ENCODE measurements at regions not wholly inside any gene's neighbourhood (a gene's known extent, or its start where the extent isn't known, plus 50 kb on each side); places are given as distances from the start of the nearest gene placed in this dataset.

- TF ChIP-seq POLR2A (IDR thresholded peaks at IDR 0.05) (no peak), CTCF (IDR thresholded peaks at IDR 0.05) (no peak)
- no peak for ATAC-seq
- no peaks in the 10 kb centered on the region for H3K4me1 ChIP-seq
- intact Hi-C loops (cut with DNase I) = no loop called here
- H3K27me3 ChIP-seq = no peaks in the 10 kb centered on the region
- WGBS, 2 donors = 15 to 23% methylated on average over 3 of the region's 3 CpGs
- no peaks in the 10 kb centered on the region for H3K36me3 ChIP-seq (replicated peaks in 1 of 2; ENCODE audit: insufficient read depth in 1 of 2, low read depth in 2 of 2)
- H3K27ac ChIP-seq = no peak overlapping the region
- H3K9me3 ChIP-seq = no peaks in the 10 kb centered on the region
- H3K4me3 ChIP-seq = no peak overlapping the region
- no peak for DNase-seq
Observed at GRCh38 chr6:84361372-84362192, 134.1 kb upstream of the CEP162 start.

DNA sequence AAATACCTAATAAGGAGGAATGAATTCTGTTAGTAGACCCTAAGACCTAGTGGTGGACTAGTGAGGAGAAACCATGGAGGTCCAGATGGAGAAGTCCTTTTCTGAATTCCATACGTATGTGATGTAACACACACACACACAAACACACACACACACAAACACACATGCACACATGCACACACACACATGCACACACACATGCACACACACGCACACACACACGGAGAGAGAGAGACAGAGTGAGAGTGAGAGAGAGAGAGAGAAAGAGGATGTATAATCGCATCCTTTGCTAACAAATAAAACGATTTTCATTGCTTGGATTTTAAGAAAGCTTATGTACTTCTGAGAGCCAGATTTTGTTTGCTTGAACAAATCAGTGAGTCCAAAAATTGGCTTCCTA is 132.6 kb upstream of the CEP162 start:
- Histone ChIP-seq H3K27me3 (no peaks in the 10 kb centered on the region), H3K9me3 (no peaks in the 10 kb centered on the region), H3K4me3 (no peak overlapping the region), H3K4me1 (no peaks in the 10 kb centered on the region), H3K27ac (no peak overlapping the region), H3K36me3 (replicated peaks in 1 of 2; ENCODE audit: insufficient read depth in 1 of 2, low read depth in 2 of 2) (no peaks in the 10 kb centered on the region)
- 57 to 60% methylated on average over 5 of the region's 5 CpGs for WGBS, 2 donors
- intact Hi-C loops (cut with DNase I) = no loop called here
- no peak for TF ChIP-seq POLR2A (IDR thresholded peaks at IDR 0.05)
- no peak for TF ChIP-seq CTCF (IDR thresholded peaks at IDR 0.05)
- ATAC-seq (no peak), DNase-seq (no peak)

DNA sequence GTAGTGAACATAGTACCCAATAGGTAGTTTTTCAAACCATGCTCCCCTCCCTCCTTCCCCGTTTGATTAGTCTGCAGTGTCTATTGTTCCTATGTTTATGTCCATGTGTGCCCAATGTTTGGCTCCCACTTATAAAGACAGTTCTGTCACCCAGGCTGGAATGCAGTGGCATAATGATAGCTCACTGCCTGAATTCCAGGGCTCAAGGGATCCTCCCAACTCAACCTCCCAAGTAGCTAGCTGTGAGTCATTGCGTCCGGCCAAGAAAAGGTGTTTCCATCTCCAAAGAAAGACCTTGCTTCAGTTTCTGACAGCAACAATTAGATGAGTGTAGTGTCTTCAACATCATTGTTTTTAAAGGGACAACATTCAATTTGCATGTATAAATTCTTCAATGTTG is 131.1 kb upstream of the CEP162 start:
- TF ChIP-seq POLR2A (IDR thresholded peaks at IDR 0.05) (no peak), CTCF (IDR thresholded peaks at IDR 0.05) (no peak)
- WGBS, 2 donors = 61 to 79% methylated on average over 3 of the region's 3 CpGs
- no peak overlapping the region for H3K4me3 ChIP-seq
- no peaks in the 10 kb centered on the region for H3K9me3 ChIP-seq
- no peak overlapping the region for H3K27ac ChIP-seq
- H3K4me1 ChIP-seq = no peaks in the 10 kb centered on the region
- no peak for ATAC-seq
- intact Hi-C loops (cut with DNase I) = no loop called here
- no peak for DNase-seq
- H3K27me3 ChIP-seq = no peaks in the 10 kb centered on the region
- H3K36me3 ChIP-seq (replicated peaks in 1 of 2; ENCODE audit: insufficient read depth in 1 of 2, low read depth in 2 of 2) = no peaks in the 10 kb centered on the region

DNA sequence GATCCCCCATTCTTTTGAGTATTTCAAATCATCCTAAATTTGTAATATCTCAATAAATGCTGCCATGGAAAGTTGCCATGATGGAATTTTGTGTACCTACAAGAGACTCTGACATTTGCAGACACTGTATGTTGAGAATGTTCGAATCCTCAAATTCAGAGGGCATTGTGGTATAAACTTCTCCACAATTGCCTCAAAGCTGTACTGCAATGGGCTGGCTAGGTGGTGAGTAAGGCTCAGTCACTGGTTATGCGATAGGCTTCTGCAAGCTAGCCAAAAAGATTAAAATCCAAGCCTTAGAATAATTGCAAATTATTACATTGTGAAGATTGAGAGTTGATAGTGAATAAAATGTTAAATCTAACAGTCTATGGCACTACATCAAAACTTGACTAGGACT is 130.2 kb upstream of the CEP162 start:
- Histone ChIP-seq H3K27ac (no peak overlapping the region), H3K4me1 (no peaks in the 10 kb centered on the region), H3K9me3 (no peaks in the 10 kb centered on the region), H3K36me3 (replicated peaks in 1 of 2; ENCODE audit: insufficient read depth in 1 of 2, low read depth in 2 of 2) (no peaks in the 10 kb centered on the region), H3K4me3 (no peak overlapping the region), H3K27me3 (no peaks in the 10 kb centered on the region)
- DNase-seq = no peak
- 66 to 78% methylated on average over 2 of the region's 2 CpGs for WGBS, 2 donors
- TF ChIP-seq CTCF (IDR thresholded peaks at IDR 0.05) (no peak), POLR2A (IDR thresholded peaks at IDR 0.05) (no peak)
- intact Hi-C loops (cut with DNase I) = no loop called here
- ATAC-seq = no peak

- Histone ChIP-seq H3K27me3 (no peaks in the 10 kb centered on the region), H3K9me3 (no peaks in the 10 kb centered on the region), H3K27ac (no peak overlapping the region), H3K36me3 (replicated peaks in 1 of 2; ENCODE audit: insufficient read depth in 1 of 2, low read depth in 2 of 2) (no peaks in the 10 kb centered on the region), H3K4me3 (no peak overlapping the region), H3K4me1 (no peaks in the 10 kb centered on the region)
- WGBS, 2 donors = 24 to 25% methylated on average over 5 of the region's 5 CpGs
- no peak for TF ChIP-seq POLR2A (IDR thresholded peaks at IDR 0.05)
- TF ChIP-seq CTCF (IDR thresholded peaks at IDR 0.05) = no peak
- no peak for ATAC-seq
- no peak for DNase-seq
- intact Hi-C loops (cut with DNase I) = no loop called here
Observed at GRCh38 chr6:84356907-84357306, 129.5 kb upstream of the CEP162 start.

Data from body of pancreas (tissue), 4 donors.